NCI-H2081 treated with DMSO at 0.1 percent for 48 hours (cell line): ENCODE measurements at regions not wholly inside any gene's neighbourhood (a gene's known extent, or its start where the extent isn't known, plus 50 kb on each side); places are given as distances from the start of the nearest gene placed in this dataset.
"Not testable (repeated sequence)": the region's sequence is repeated elsewhere in the genome, so short reads cannot be mapped to it uniquely, and the experiment has no call there.

Source experiments
- DNase-seq: peaks from one replicate; lab custom pipeline; 2025; lab: John Stamatoyannopoulos, UW

DNA sequence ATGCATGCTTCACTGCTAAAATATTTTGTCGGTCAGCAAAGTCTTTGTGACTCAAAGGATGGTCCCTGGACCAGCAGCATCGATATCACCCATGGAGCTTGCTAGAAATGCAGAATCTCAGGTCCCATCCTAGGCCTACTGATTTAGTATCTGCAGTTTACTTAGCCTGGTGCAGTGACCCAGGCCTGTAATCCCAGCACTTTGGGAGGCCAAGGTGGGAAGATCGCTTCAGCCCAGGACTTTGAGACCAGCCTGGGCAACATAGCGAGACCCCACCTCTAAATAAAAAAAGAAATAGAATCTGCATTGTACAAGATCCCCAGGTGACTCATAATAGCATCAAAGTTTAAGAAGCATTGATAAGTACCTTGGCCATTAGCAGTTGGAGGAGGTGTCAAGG, 248.7 kb downstream of the CD83 start:
- DNase-seq: no peak

DNA sequence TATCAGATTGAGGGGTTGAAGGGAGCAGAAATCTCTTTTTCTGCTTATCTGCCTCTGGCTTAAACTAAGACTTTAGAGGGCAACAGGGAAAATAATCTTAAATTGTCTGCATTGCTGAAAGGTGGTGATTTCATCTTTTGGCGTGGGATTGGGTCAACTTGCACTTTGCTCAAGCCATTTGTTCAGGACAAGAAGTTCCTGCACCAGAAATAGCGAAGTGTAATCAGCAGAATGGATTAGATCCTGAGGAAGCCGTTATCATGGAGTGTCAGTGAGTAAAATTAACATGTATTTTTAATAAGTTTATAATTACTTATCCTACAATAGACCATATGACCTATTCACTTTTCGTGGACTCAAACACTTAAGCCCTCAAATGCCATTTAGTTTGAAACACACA, 249.3 kb downstream of the CD83 start:
- no peak for DNase-seq

DNA sequence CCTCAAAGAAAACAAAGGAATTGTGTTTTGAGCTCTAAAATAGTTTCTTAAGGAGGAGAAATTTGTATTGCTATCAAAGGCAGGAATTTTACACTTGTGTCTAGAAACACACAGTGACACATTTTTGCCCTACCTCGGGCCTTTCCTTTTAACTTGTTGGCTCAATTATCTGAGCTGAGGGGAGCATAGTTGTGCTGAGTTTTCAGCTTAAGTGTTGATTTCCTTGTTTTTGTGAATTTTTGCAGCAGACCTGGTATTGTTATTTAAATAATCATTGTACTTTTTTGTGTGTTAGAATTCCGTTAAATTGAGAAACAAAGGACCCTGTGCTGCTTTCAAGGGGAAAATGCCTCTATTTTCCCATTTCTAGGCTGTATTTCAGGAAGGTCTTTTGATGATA, 249.7 kb downstream of the CD83 start:
- no peak for DNase-seq

DNA sequence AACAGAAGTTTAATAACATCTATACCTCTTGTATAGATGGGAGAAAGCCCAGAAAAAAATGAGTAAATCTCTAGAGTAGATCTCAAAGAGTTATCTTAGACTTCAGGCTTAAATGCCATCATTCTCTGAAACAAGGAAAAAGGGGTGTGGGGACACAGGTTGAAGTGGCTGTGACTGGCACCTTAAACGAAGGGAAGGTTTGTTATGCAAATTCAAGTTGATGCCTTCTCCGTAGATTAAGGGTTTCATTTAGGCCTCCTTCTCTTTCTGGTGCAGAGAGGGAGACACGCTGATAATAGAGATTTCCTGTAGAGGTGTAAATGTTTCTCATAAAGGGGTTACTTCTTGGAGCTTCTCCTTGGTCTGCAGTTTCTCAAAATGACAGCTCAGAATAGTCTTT, 252.1 kb downstream of the CD83 start:
- DNase-seq: no peak

DNA sequence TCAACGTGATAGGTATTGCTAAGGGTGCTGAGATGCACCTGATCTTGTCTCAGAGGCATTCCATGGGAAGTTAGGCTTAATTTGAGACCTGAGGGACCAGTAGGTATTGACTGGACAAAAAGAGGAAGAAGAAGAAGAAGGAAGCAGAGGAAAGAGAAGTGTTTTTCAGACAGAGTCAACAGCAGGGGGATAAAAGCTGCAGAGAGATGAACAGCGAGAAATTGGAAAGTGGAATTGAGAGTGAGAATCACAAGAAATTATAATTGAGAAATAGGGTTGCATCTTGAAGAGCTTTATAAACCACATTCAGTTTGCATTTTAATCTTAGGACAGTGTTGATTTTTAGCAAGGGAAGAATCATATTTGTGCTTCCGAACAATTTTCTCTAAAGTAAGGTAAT, 254.0 kb downstream of the CD83 start:
- DNase-seq: no peak

DNA sequence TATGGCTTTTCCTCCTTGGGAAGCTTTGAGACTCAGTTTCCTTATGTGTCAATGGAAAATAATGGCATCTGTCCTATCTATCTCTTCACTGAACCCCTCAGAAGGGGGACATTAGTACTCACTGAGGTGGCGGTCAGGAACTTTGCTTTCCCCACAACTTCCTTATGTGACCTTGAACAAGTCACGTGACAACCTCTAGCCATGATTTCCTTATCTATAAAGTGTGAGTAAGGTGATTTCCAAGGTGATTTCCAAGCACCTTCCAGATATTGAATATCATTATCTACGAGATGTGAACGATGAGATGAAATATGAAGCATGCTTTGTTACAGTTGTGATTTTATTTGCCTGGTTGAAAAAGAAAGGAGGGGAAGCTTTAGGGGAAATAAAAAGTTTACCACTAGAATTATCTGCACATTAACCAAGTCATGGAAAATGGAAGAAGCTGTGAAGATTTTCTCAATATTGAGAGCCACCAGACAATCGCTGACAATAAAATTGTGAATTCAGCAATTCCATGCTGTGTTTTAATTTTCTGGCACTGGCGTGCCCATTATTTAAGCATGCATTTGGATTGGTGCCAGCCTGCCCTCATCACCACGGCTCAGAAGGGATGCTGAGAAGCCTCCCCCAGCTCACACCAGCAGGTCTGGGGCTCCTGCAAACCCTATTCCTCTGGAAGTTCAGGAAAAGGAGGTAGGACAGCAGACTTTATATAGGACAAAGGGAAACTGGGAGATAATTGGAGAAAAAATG, 255.3 kb downstream of the CD83 start:
- no peak for DNase-seq

DNA sequence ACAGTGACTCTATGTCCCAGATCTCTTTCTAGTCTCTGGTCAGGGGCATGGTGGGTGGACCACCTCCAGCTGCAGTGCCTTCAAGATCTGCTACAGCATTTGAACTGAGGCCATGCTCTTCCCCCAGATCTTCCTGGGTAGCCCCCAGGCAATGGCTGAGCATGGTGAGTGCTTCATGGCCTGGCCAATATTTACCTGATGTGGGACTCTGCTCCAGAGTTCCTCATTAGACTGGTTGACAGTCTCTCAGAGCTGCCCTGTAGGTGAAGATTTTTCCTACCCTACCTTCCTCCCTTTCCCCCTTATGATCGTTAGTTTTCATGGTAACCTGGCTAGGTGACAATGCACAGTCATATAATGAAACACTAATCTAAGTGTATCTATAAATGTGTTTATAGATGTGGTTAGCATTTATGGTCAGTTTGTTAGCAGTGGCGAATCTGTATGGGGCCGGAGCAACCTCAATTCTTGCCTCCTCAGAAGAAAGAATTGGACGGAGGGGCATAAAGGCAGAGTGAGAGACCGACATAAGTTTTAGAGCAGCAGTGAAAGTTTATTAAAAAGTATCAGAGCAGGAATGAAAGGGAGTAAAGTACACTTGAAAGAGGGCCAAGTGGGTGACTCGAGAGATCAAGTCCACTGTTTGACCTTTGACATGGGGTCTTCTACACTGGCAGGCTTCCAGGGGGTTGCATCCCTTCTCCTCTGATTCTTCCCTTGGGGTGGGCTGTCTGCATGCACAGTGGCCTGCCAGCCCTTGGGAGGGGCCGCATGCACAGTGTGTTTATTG, 256.3 kb downstream of the CD83 start:
- no peak for DNase-seq

DNA sequence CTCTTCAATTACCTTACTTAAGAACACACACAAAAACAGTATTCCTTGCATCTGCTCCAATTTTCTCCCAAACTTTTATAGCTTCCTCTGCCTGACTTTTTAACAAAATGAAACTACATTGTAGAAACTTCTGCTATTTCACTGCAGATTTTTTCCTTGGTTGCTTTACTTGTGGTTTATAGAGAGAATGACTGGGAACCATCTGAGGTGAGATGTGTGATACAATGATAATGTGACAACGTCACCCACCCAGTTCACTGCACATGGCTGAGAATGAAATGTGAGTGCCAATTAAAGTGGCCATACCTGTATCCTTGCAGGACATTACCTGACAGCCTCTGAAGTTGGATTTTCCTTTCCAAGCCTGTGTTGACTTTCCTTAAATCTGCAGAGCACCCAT, 258.4 kb downstream of the CD83 start:
- DNase-seq: no peak

DNA sequence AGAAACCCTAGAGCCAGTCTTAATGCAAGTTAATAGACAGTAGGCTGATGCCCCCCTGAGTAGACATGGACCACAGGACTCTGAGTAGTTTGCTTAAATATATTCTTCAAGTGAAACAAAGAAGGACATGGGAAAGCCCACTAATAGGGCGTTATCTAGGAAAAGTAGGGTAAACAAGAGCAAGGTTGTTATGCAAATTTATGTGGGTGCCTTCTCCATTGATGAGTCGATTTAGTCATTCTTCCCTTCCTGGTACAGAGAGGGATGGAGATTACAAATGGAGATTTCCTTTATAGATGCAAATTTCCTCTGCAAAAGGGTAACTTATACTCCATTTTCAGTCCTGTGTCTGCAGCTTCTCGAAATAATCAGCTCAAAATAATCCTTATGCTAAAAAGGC, 262.0 kb downstream of the CD83 start:
- DNase-seq: no peak

DNA sequence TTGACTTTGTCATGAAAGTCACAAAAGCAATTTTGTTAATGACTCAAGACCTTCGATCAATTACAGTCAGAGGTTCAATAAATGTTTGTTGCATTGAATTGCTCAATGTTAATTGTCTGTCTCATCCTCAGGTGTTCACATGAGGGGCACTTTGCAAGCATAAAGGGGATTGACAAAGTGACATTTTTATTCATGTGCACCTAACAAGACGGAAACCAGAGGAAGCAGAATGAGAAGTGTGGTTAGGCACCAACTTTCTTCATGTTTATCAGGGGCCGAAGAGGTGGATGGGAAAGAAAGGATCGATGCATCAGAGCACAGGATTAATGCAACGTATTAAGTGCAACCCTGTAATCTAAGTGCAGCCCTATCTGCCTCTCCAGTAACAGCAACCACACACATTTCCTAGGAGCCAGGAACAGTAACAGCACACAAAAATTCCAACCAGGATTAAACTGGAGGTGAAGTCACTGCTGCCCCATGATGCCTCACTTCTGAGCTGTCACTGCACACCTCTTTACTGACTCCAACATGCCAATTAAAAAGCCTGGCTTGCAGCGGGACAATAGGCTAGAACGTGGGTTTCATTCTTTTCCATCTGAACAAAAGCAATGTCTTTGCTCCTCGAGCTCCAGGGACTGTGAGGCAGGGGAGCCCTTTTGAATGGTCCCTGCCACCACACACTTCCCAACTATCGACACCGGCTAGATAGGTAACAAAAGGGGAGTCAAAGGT, 262.7 kb downstream of the CD83 start:
- DNase-seq: no peak

DNA sequence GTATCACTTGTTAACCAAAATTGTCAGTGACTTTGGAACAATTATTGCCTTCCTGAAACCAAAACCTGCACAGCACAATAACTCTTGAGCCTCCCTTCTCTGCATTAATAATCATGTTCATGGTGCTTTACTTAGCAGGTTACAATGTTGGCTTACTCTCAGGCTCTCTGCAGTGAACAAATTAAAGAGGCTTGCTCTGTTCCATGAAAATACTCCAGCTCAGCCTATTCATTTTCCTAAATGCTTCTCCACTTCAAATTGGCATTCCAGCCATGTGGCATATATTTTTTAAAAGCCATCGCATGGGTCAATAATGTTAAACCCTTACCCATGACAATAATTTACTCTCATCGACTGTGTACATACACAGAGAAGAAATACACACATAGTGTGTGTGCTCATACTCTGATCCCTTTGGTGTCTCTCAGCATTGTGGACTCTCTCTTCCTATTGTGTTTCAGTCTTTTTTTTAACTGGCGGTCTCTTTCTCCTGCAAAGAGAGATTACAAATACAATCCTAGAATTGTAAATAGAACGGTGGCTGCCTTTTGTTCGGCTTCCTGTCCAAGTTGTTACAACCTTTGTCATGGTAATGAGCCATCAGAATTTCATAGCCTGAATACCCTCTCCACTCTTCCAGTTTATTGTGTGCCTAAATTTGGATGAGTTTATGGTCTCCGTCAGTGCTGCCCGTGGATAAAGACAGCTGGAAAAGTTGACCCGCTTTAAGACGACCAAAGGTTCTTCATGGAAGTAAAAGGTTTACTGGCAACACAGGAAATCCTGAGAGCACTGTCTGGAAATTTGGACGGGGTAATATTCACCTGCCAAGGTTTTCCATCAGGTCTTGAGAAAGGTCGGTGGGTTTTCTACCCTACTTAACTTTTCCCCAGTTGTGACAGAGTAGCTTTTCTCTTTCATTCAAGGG, 263.6 kb downstream of the CD83 start:
- peak; percentile 43 for DNase-seq

DNA sequence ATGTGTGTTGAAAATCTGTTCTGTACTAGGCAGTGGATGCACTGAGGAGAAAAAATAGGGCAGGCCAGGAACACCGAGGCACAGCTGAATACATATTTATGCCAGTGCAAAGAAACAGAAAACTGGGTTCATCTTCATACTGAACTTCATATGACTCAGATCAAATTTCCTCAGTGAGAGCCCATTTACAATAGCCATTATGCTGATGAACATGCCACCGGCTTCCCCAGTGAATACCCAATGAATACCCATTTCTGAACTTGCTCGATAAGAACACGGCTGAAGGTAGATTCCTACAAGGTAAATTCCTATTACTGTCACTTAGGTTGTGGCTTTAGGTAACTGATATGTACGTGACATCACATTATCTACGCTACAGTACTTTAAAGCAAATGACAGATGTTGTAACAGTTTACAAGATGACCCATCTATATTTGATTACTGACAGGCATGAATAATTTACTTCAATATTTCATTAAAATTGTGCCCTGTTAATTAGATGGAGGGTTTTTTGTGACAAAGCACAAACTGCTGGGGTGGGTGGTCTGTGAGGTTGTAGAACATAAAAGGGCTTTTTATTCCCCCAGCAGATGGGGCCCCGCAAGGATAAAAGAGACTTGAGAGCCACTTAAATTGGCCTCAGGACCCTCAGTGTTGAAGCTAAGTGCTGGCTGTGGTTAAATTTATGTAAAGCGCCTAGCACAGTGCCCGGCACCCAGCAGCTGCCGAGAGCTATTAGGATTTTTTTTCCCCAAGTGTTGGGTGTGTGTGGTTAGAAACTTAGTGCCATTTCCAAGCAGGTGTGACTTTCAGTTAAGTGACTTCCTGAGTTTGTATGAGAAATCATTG, 264.5 kb downstream of the CD83 start:
- DNase-seq: no peak

DNA sequence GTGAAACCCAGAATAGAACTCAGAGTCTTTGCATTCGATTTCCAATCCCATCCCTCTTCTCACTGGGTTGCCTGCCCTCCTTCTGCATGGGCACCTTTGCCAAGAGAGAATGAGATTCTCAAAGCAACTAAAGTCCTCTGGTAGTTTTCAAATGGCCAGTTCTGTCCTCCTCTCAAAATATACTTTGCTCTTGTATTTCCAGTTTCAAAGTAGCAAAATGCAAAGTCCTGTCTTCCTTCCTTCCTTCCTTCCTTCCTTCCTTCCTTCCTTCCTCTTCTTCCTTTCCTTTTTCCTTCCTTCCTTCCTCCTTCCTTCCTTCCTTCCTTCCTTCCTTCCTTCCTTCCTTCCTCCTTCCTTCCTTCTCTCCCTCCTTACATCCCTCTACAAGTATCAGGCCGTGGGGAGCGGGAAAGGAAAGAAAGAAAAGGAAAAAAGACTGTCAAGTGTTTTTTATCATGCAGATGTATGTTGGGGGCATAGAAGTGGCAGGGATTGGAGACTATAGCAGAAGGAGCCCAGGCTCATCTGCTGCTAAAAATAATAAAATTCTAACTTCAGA, 265.2 kb downstream of the CD83 start:
- DNase-seq: no peak

DNA sequence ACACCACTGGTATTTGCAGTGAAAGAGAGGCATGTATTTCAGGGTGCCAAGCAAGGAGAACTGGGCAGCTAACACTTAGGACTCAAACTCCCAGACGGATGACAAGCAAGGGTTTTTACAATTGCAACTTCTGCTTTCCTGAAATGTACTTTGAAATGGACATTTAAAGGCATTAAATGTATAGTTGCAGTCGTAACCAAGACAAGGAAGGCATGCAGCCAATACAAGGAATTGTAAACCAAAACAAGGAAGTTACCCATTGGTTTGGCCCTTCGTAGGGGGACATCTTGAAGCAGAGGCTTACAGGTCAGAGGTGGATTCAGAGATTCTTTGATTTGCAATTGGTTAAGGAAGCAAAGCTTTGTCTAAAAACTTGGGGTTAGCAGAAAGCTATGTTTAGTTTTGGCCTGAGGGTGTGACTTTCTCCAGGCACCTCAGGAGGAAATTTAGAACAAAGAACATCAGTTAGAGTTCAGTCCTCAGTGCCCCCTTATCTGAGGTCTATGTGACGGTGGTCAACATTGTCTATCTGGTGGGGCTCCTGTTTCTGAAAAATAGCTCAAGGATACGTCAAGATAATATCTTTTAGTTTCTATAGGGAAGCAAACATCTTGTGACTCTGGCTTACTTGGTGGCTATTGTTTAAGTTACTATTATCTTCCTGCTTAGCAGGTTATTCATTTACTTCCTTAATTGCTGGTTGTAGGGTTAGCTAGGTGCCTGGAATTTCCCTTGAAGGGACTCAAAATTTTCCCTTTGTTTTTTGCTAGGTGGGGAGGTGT, 266.0 kb downstream of the CD83 start:
- DNase-seq: no peak

DNA sequence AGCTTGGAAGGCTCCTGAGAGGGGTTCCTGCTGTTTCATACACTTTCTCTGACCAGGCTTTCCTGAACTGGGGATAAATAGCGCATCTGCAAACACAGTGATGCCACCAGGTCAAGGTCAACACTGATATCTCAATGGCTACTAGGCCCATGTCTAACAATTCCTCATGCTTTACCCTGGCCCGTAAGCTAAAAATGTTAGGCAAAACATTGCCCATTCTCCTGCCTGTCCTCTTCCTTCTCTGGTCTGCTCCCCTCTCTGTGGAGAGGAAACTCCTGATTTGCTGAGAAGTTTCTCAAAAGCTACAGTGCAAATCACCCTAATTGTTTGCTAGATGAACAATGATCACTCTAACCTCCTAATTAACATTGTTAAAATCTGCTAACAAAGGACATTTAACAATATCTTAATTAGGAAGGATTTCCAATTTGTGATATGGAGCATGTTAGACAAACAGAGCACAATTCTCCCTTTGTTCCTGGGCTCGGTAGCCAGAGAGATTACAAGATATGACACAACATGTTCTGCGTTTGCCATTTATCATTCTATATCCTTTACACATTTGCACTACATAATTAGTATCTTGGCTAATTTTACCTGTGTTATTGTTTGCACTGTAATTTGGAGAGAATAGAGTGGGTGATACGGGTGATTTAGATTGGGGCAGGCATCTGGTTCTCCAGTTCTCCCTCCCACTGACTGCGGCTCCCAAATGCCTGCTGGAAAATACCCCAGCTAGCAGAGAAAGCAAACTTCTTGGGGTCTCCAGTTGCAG, 266.8 kb downstream of the CD83 start:
- DNase-seq: peak; percentile 98

DNA sequence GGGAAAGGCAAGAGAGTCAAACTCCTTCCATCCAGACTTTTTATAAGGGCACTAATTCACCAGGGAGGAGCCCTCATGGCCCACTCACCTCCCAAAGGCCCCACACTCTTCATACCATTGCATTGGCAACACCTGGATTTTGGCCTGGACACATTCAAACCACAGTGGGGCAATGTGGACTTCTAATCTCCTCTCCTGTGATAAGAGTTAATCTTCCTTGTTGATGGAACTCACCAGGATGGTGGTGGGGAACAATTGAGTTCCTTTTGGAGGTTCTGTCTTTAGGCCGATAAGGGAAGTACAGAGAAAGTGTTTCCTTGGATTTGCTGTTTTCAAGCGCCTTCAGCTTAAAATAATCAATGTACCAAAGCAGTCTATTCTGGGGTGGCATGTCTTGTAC, 268.7 kb downstream of the CD83 start:
- DNase-seq: no peak

DNA sequence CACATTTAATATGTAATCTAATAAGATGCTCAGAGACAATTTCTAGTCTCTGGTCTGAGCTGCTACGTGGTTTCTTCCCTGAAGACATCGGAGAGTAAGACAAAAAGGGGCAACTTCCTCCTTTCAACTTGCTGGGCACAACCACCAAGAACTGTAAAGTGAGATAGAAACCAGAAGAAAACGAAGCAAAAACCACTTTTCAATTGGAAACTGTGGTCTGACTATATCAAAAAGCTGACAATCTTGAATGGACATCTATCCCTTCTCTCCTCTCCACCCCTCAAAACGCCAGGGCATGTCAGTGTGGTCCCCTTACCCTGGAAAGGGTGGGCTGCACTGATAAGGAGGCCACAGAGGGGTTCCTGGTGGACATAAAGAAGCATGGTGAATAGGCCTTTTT, 269.1 kb downstream of the CD83 start:
- DNase-seq: no peak

DNA sequence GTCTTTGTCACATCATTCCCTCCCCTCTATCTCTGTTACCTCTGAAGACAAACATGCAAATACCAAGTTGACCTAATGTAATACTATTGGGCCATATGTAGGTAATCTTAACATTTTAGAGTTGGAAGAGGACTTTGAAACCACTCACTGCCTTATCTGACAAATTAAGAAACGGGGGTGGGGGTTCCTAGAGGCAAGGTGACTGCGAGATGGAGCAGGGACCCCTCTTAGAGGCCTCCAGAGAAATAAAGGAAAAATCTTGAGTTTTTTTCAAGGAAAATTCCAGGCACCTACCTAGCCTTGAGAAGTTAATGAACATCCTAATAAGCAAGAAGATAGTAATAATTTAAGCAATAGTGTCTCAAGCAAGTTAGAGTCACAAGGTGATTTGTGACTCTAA, 270.8 kb downstream of the CD83 start:
- DNase-seq: no peak

DNA sequence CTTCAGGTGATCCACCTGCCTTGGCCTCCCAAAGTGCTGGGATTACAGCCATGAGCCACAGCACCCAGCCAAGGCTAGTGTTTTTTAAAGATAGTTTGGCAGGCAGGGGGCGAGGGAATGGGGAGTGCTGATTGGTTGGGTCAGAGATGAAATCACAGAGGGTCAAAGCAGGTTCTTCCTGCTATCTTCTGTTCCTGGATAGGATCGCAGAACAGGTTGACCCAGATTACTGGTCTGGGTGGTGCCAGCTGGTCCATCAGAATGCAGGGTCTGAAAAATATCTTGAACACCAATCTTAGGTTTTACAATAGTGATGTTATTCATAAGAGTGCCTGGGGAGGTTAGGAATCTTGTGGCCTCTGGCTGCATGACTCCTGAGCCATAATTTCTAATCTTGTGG, 272.2 kb downstream of the CD83 start:
- DNase-seq: not testable (repeated sequence)
